ENCODE measurements at regions not wholly inside any gene's neighbourhood (a gene's known extent, or its start where the extent isn't known, plus 50 kb on each side); places are given as distances from the start of the nearest gene placed in this dataset.
A peak's percentile ranks its signal among the peaks of the same experiment; 100 is the strongest.

- no peaks in the 10 kb centered on the region for H3K27me3 Mint-ChIP-seq
- ATAC-seq (replicated peaks) (peak in 1 of 2 donors; percentile 33), DNase-seq (no peak)
- no peaks in the 10 kb centered on the region for H3K9me3 Mint-ChIP-seq
- H3K4me3 Mint-ChIP-seq: no peak overlapping the region
- no peak overlapping the region for H3K27ac Mint-ChIP-seq
- no peaks in the 10 kb centered on the region for H3K36me3 Mint-ChIP-seq
- H3K4me1 Mint-ChIP-seq: no peaks in the 10 kb centered on the region
Measured at GRCh38 chr4:23614284-23614892, 275.5 kb downstream of the PPARGC1A start.

DNA sequence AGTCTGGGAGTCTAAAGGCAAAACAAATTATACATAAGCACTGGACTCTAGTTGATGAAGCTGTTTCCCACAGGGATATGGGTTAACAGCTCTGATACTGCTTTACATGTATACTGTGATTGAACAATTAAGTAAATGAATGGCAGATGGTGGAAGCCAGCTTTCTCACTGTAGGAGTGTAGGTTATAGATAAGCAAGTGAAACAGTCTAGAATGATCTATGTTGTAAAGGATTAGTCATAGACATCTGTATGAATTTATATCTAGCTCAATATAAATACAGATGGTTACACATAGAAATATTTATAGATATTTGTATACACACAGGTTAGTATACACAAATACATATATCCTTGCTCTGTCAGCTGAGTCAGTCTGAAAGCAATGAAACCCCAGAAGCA lies 276.1 kb downstream of the PPARGC1A start:
- Mint-ChIP-seq H3K36me3 (no peaks in the 10 kb centered on the region), H3K27me3 (no peaks in the 10 kb centered on the region), H3K4me1 (no peaks in the 10 kb centered on the region), H3K27ac (no peak overlapping the region), H3K9me3 (no peaks in the 10 kb centered on the region), H3K4me3 (no peak overlapping the region)
- ATAC-seq (replicated peaks): no peak
- no peak for DNase-seq

GRCh38 chr4:23602720-23603119 lies 287.1 kb downstream of the PPARGC1A start:
- Mint-ChIP-seq H3K27ac (no peak overlapping the region), H3K36me3 (no peaks in the 10 kb centered on the region), H3K9me3 (peaks cover 0 to 6% of the 10 kb centered on the region in 2 donors), H3K27me3 (no peaks in the 10 kb centered on the region), H3K4me3 (no peak overlapping the region), H3K4me1 (no peaks in the 10 kb centered on the region)
- DNase-seq (no peak), ATAC-seq (replicated peaks) (no peak)

DNA sequence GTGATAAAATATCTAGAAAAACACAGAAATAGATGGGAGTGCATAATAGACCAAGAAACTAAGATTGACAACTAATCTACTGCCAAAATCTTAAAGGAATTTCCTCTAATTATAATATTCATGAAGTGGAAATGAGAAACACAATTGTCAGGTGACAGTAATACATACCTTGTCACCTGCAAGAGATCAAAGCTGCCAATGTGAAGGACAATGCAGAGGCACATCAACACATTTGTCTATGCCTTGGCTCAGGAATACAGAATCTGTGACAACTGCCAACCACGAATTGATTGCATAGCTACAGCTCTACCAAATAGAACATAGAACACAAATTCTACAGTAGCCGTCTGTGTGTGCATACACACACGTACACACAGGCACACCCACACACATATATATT lies 295.7 kb downstream of the PPARGC1A start:
- Mint-ChIP-seq H3K27ac (no peak overlapping the region), H3K36me3 (no peaks in the 10 kb centered on the region), H3K27me3 (no peaks in the 10 kb centered on the region), H3K4me1 (no peaks in the 10 kb centered on the region), H3K9me3 (peaks cover 0 to 10% of the 10 kb centered on the region in 2 donors), H3K4me3 (no peak overlapping the region)
- no peak for DNase-seq
- ATAC-seq (replicated peaks): no peak

- Mint-ChIP-seq H3K27me3 (no peaks in the 10 kb centered on the region), H3K36me3 (no peaks in the 10 kb centered on the region), H3K9me3 (peaks cover 0 to 10% of the 10 kb centered on the region in 2 donors)
Measured at GRCh38 chr4:23590431-23590830, 299.4 kb downstream of the PPARGC1A start.

GRCh38 chr4:23584024-23584423 lies 305.8 kb downstream of the PPARGC1A start:
- no peaks in the 10 kb centered on the region for H3K36me3 Mint-ChIP-seq
- H3K9me3 Mint-ChIP-seq: peaks cover 0 to 2% of the 10 kb centered on the region in 2 donors
- H3K27ac Mint-ChIP-seq: no peak overlapping the region
- no peaks in the 10 kb centered on the region for H3K4me1 Mint-ChIP-seq
- DNase-seq (no peak), ATAC-seq (replicated peaks) (no peak)
- no peak overlapping the region for H3K4me3 Mint-ChIP-seq
- no peaks in the 10 kb centered on the region for H3K27me3 Mint-ChIP-seq

More at GRCh38 chr4:23590431-23590830, 299.4 kb downstream of the PPARGC1A start:
- DNase-seq (no peak), ATAC-seq (replicated peaks) (no peak)
- Mint-ChIP-seq H3K27ac (no peak overlapping the region), H3K4me1 (no peaks in the 10 kb centered on the region), H3K4me3 (no peak overlapping the region)

GRCh38 chr4:23582671-23583070 lies 307.2 kb downstream of the PPARGC1A start:
- Mint-ChIP-seq H3K27ac (no peak overlapping the region), H3K36me3 (no peaks in the 10 kb centered on the region), H3K4me1 (no peaks in the 10 kb centered on the region), H3K4me3 (no peak overlapping the region), H3K9me3 (peaks cover 0 to 2% of the 10 kb centered on the region in 2 donors), H3K27me3 (no peaks in the 10 kb centered on the region)
- DNase-seq (no peak), ATAC-seq (replicated peaks) (no peak)

DNA sequence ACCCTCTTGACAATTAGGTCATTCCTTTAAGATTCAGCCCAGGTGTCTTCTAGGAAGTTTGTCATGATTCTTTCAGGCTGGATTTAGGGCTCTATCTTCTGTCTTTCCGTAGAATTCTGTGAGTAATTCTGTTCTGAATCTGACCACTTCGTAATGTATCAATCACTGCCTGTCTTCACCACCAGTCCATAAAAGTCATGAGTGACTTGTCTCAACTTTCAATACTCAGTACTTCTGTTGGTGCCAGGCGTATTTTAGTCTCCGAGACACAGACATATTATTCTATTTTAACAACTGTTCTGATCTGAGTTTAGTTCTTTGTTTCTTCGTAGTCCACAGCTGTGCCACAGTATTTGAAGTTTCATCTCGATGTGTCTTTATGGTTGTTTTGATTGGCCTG lies 310.7 kb downstream of the PPARGC1A start:
- H3K9me3 Mint-ChIP-seq: no peaks in the 10 kb centered on the region
- no peaks in the 10 kb centered on the region for H3K36me3 Mint-ChIP-seq
- ATAC-seq (replicated peaks): no peak
- no peak overlapping the region for H3K27ac Mint-ChIP-seq
- DNase-seq: no peak
- H3K4me1 Mint-ChIP-seq: no peaks in the 10 kb centered on the region
- H3K27me3 Mint-ChIP-seq: no peaks in the 10 kb centered on the region
- no peak overlapping the region for H3K4me3 Mint-ChIP-seq

DNA sequence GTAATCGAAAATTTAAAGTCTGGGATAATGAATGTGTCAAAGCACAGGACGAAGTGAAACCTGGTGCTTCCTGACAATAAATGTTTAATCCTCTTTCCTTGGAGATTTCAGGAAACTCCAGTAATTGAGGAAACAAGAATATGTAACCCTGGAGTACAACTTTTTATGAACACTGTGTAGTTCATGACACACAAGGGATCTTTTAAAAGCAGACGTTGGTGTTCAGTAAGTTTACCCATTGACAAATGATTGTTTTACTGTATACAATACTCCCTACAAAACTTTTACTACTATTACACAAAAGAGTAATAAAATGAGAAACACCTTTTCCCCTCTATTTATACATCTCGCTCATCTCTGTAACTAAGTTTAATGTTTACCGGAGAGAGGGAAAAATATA lies 312.4 kb downstream of the PPARGC1A start:
- Mint-ChIP-seq H3K27me3 (no peaks in the 10 kb centered on the region), H3K36me3 (no peaks in the 10 kb centered on the region), H3K9me3 (no peaks in the 10 kb centered on the region), H3K4me1 (no peaks in the 10 kb centered on the region), H3K4me3 (no peak overlapping the region), H3K27ac (no peak overlapping the region)
- ATAC-seq (replicated peaks): no peak
- DNase-seq: no peak

- Mint-ChIP-seq H3K4me1 (no peaks in the 10 kb centered on the region), H3K4me3 (no peak overlapping the region), H3K36me3 (no peaks in the 10 kb centered on the region), H3K9me3 (no peaks in the 10 kb centered on the region), H3K27me3 (no peaks in the 10 kb centered on the region), H3K27ac (no peak overlapping the region)
- DNase-seq (no peak), ATAC-seq (replicated peaks) (no peak)
Measured at GRCh38 chr4:23572382-23572781, 317.5 kb downstream of the PPARGC1A start.

GRCh38 chr4:23567338-23567737 lies 322.5 kb downstream of the PPARGC1A start:
- Mint-ChIP-seq H3K27me3 (no peaks in the 10 kb centered on the region), H3K9me3 (peaks cover 0 to 2% of the 10 kb centered on the region in 2 donors)
- no peak for ATAC-seq (replicated peaks)

GRCh38 chr4:23560748-23561147 lies 329.1 kb downstream of the PPARGC1A start:
- Mint-ChIP-seq H3K9me3 (peaks cover 8 to 12% of the 10 kb centered on the region in 2 donors), H3K27ac (no peak overlapping the region), H3K27me3 (no peaks in the 10 kb centered on the region), H3K4me3 (no peak overlapping the region), H3K36me3 (no peaks in the 10 kb centered on the region), H3K4me1 (no peaks in the 10 kb centered on the region)
- no peak for ATAC-seq (replicated peaks)
- DNase-seq: no peak

More at GRCh38 chr4:23567338-23567737, 322.5 kb downstream of the PPARGC1A start:
- H3K36me3 Mint-ChIP-seq: no peaks in the 10 kb centered on the region
- H3K27ac Mint-ChIP-seq: no peak overlapping the region
- H3K4me1 Mint-ChIP-seq: no peaks in the 10 kb centered on the region
- H3K4me3 Mint-ChIP-seq: no peak overlapping the region
- DNase-seq: no peak

GRCh38 chr4:23558101-23558500 lies 331.7 kb downstream of the PPARGC1A start:
- Mint-ChIP-seq H3K27ac (no peak overlapping the region), H3K9me3 (peaks cover 13% of the 10 kb centered on the region in 2 donors), H3K4me1 (no peaks in the 10 kb centered on the region), H3K36me3 (no peaks in the 10 kb centered on the region), H3K27me3 (no peaks in the 10 kb centered on the region), H3K4me3 (no peak overlapping the region)
- ATAC-seq (replicated peaks): no peak
- DNase-seq: no peak

- H3K27ac Mint-ChIP-seq: no peak overlapping the region
- ATAC-seq (replicated peaks): no peak
- no peaks in the 10 kb centered on the region for H3K27me3 Mint-ChIP-seq
- no peaks in the 10 kb centered on the region for H3K36me3 Mint-ChIP-seq
- peaks cover 5 to 6% of the 10 kb centered on the region in 2 donors for H3K9me3 Mint-ChIP-seq
- no peak overlapping the region for H3K4me3 Mint-ChIP-seq
- no peaks in the 10 kb centered on the region for H3K4me1 Mint-ChIP-seq
- DNase-seq: no peak
Measured at GRCh38 chr4:23547601-23548000, 342.2 kb downstream of the PPARGC1A start.

DNA sequence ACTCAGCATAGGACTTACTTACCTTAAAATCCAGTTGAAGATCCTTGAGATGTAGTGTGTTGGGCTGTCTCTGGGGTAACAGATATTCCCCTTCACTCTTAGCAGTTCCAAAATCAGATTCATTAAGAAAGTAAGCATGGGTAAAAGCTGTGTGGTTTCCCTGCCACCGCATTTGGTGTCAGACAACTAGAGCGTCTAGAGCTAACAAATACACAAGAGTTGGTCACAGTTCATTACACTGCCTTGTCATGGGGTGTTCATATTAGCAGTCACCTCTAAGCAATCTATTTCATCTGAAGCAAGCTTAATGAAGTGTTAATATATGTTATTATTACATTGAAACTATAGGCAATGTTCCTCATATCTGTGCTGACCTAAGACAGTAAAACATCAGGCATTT lies 342.8 kb downstream of the PPARGC1A start:
- H3K27me3 Mint-ChIP-seq: no peaks in the 10 kb centered on the region
- H3K27ac Mint-ChIP-seq: no peak overlapping the region
- no peaks in the 10 kb centered on the region for H3K4me1 Mint-ChIP-seq
- H3K4me3 Mint-ChIP-seq: no peak overlapping the region
- no peaks in the 10 kb centered on the region for H3K36me3 Mint-ChIP-seq
- DNase-seq: no peak
- no peak for ATAC-seq (replicated peaks)
- H3K9me3 Mint-ChIP-seq: peaks cover 5 to 6% of the 10 kb centered on the region in 2 donors

All from stimulated activated naive B cell treated with anti-CD40 and anti-IgM and Interleukin-4, amounts not matched to agents 10 μg/mL and 1 μg/mL and 100 μg/mL, for 72 hours (primary cell).